ENCODE measurements at regions not wholly inside any gene's neighbourhood (a gene's known extent, or its start where the extent isn't known, plus 50 kb on each side); places are given as distances from the start of the nearest gene placed in this dataset.

DNA sequence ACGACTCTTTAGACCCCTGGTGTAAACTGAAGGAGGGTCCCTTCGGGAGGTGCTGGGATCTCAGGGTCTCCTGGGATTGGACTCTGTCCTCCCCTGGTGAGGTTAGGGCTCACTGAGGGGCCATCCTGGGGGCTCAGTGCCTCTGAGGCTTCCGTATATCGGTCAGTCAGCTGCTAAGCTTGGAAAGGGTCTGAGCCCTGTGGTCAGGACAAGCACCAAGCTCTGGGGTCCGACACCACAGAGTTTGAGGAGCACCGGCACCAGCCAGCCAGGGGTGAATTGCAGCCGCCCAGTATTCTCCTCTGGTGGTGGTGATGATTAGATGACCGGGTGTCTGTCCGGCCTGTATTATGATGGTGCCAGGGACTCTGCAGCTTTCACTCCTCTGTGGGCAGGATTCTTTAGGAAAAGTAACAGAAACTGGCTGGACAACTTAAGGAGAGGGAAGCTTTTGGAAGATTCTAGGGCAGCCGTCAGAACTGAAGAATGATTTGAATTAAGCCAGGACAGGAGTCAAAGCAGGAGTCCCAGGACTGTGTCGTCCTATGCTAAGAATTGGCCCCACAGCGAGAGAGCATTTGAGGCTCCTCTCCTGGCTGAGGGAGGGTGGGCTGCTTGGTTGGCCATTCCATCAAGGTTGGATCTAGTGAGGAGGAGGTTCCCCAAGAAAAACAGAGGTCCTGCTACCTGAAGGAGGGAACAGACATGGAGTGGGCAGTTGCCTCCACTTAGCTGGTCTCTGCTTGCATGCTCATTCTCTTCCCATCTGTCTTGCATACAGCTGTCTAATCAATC is 158.6 kb upstream of the HS6ST1 start:
- Histone ChIP-seq H3K4me2 (ENCODE audit: low read depth, low read length) (no peak overlapping the region), H4K20me1 (ENCODE audit: insufficient read depth, low read length) (no peaks in the 10 kb centered on the region), H3K9ac (ENCODE audit: low read length) (no peak overlapping the region), H3K9me3 (replicated peaks; ENCODE audit: insufficient read depth, low read length) (no peaks in the 10 kb centered on the region), H3K4me1 (ENCODE audit: low read length) (no peaks in the 10 kb centered on the region), H2AFZ (ENCODE audit: low read length) (no peak overlapping the region), H3K79me2 (ENCODE audit: low read length) (no peaks in the 10 kb centered on the region), H3F3A (ENCODE audit: insufficient read depth, low read length) (no peaks in the 10 kb centered on the region), H3K9me2 (replicated peaks; ENCODE audit: insufficient read depth, low read length) (no peaks in the 10 kb centered on the region), H3K27ac (ENCODE audit: low read length) (no peak overlapping the region), H3K4me3 (ENCODE audit: low read length) (no peak overlapping the region), H3K36me3 (replicated peaks; ENCODE audit: insufficient read depth, low read length) (no peaks in the 10 kb centered on the region), H3K27me3 (replicated peaks; ENCODE audit: insufficient read depth, low read length) (no peaks in the 10 kb centered on the region)
- TF ChIP-seq EZH2phosphoT487 (IDR thresholded peaks at IDR 0.05; ENCODE audit: low read length) (no peak), EZH2 (optimal IDR thresholded peaks at IDR 0.05; ENCODE audit: low read depth, low read length) (no peak)
- TF ChIP-seq, protein P1, sequence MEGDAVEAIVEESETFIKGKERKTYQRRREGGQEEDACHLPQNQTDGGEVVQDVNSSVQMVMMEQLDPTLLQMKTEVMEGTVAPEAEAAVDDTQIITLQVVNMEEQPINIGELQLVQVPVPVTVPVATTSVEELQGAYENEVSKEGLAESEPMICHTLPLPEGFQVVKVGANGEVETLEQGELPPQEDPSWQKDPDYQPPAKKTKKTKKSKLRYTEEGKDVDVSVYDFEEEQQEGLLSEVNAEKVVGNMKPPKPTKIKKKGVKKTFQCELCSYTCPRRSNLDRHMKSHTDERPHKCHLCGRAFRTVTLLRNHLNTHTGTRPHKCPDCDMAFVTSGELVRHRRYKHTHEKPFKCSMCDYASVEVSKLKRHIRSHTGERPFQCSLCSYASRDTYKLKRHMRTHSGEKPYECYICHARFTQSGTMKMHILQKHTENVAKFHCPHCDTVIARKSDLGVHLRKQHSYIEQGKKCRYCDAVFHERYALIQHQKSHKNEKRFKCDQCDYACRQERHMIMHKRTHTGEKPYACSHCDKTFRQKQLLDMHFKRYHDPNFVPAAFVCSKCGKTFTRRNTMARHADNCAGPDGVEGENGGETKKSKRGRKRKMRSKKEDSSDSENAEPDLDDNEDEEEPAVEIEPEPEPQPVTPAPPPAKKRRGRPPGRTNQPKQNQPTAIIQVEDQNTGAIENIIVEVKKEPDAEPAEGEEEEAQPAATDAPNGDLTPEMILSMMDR (IDR thresholded peaks at IDR 0.05; ENCODE audit: low read length) = no peak
- no peak for DNase-seq

DNA sequence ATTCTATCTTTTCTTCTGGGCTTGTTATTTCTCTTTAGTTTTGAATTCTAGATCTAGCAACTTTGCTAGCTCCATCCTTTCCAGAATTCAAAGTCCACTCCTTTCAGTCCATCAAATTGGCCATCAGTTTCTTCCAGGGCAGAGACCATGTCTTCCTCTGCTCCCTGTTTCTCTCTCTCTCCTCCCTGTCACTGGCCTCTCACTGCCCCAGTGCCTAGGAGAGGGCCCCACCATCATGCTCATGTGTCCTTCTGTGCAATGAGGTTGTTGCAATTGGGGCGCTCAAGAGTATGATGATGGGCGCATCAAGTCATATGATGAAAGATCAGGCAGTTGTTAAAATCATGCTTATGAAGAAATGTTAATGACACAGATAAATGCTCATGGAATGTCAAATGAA is 159.2 kb upstream of the HS6ST1 start:
- Histone ChIP-seq H3K27ac (ENCODE audit: low read length) (no peak overlapping the region), H3K27me3 (replicated peaks; ENCODE audit: insufficient read depth, low read length) (no peaks in the 10 kb centered on the region), H3K9me2 (replicated peaks; ENCODE audit: insufficient read depth, low read length) (no peaks in the 10 kb centered on the region), H3K79me2 (ENCODE audit: low read length) (no peaks in the 10 kb centered on the region), H3F3A (ENCODE audit: insufficient read depth, low read length) (no peaks in the 10 kb centered on the region), H3K4me1 (ENCODE audit: low read length) (no peaks in the 10 kb centered on the region), H3K4me2 (ENCODE audit: low read depth, low read length) (no peak overlapping the region), H4K20me1 (ENCODE audit: insufficient read depth, low read length) (no peaks in the 10 kb centered on the region), H3K36me3 (replicated peaks; ENCODE audit: insufficient read depth, low read length) (no peaks in the 10 kb centered on the region), H2AFZ (ENCODE audit: low read length) (no peak overlapping the region), H3K9me3 (replicated peaks; ENCODE audit: insufficient read depth, low read length) (no peaks in the 10 kb centered on the region), H3K4me3 (ENCODE audit: low read length) (no peak overlapping the region), H3K9ac (ENCODE audit: low read length) (no peak overlapping the region)
- TF ChIP-seq, protein P1 (IDR thresholded peaks at IDR 0.05; ENCODE audit: low read length) = no peak
- no peak for TF ChIP-seq EZH2phosphoT487 (IDR thresholded peaks at IDR 0.05; ENCODE audit: low read length)
- no peak for TF ChIP-seq EZH2 (optimal IDR thresholded peaks at IDR 0.05; ENCODE audit: low read depth, low read length)
- no peak for DNase-seq

DNA sequence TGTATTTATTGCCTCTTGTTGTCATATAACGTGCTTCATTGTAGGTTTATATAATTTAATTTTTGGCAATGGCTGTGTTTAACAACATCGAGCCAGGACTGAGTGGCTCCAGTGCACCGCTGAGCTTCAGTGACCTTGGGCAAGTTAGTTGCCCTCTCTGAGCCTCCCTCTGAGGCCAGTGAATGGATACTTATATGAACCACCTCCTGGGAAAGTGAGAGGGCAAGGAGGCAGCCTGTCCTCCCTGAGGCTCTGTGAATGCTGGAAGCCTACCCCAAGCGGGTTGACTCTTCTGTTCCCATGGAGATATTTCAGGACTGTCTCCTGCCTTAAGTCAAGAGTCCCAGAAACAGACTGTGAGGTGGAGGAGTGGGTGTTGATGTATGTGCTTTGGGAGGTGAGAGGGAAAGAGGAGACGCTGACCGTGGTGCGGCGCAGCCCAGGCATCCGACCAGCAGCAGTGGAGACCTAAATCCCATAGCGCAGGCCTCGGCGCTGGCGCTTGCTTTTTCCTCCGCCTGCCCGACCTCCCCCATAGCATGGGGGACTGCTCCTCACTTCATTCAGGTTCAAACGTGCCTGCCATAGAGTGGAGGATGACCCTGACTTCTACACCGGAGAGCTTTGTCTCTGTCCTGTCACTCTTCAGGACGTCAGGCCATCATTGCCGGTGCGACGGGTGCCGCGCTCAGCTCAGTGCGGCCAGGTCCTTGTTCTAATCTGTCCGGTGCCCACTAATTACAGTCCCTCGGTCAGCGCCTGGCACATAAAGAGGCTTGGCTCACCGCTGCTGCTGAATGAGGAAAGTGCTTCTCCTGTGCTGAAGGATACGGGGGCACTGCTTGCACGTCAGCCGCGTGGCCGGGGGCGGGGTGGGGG is 167.3 kb upstream of the HS6ST1 start:
- no peak for DNase-seq
- H3K36me3 ChIP-seq (replicated peaks; ENCODE audit: insufficient read depth, low read length) = no peaks in the 10 kb centered on the region
- no peak overlapping the region for H2AFZ ChIP-seq (ENCODE audit: low read length)
- no peaks in the 10 kb centered on the region for H3K4me1 ChIP-seq (ENCODE audit: low read length)
- H3K79me2 ChIP-seq (ENCODE audit: low read length) = no peaks in the 10 kb centered on the region
- TF ChIP-seq EZH2 (optimal IDR thresholded peaks at IDR 0.05; ENCODE audit: low read depth, low read length) (no peak), EZH2phosphoT487 (IDR thresholded peaks at IDR 0.05; ENCODE audit: low read length) (no peak)
- TF ChIP-seq, protein P1 (IDR thresholded peaks at IDR 0.05; ENCODE audit: low read length) = no peak
- no peaks in the 10 kb centered on the region for H4K20me1 ChIP-seq (ENCODE audit: insufficient read depth, low read length)
- no peaks in the 10 kb centered on the region for H3K9me3 ChIP-seq (replicated peaks; ENCODE audit: insufficient read depth, low read length)
- no peak overlapping the region for H3K9ac ChIP-seq (ENCODE audit: low read length)
- H3K9me2 ChIP-seq (replicated peaks; ENCODE audit: insufficient read depth, low read length) = no peaks in the 10 kb centered on the region
- H3K4me3 ChIP-seq (ENCODE audit: low read length) = no peak overlapping the region
- no peaks in the 10 kb centered on the region for H3K27me3 ChIP-seq (replicated peaks; ENCODE audit: insufficient read depth, low read length)
- no peak overlapping the region for H3K27ac ChIP-seq (ENCODE audit: low read length)
- H3F3A ChIP-seq (ENCODE audit: insufficient read depth, low read length) = no peaks in the 10 kb centered on the region
- no peak overlapping the region for H3K4me2 ChIP-seq (ENCODE audit: low read depth, low read length)
